H9 (cell line): ENCODE measurements at regions not wholly inside any gene's neighbourhood (a gene's known extent, or its start where the extent isn't known, plus 50 kb on each side); places are given as distances from the start of the nearest gene placed in this dataset.
A peak's percentile ranks its signal among the peaks of the same experiment; 100 is the strongest.

Source experiments
- DNase-seq: peaks from one replicate; pipeline ENCODE4 v3.0.0-alpha.2; 2017
- H2AFZ ChIP-seq: one replicate; pipeline ENCODE4 v1.6.1; 2013; ENCODE audit warnings: mild to moderate bottlenecking, low read length, control low read depth, moderate library complexity
- H2AK5ac ChIP-seq: 2 replicates; pipeline ENCODE4 v1.6.1; 2013; ENCODE audit warnings: low read length, control low read depth, mixed read lengths; ENCODE audit not compliant: insufficient read length
- H2BK120ac ChIP-seq: one replicate; pipeline ENCODE4 v1.6.1; 2013; ENCODE audit warnings: low read depth, mild to moderate bottlenecking, low read length, control low read depth, inconsistent platforms; ENCODE audit not compliant: poor library complexity, severe bottlenecking
- H2BK12ac ChIP-seq: 2 replicates; pipeline ENCODE4 v1.6.1; 2013; ENCODE audit warnings: low read length, control low read depth, mixed read lengths, low read depth; ENCODE audit not compliant: insufficient read length
- H2BK15ac ChIP-seq: 2 replicates; pipeline ENCODE4 v1.6.1; 2013; ENCODE audit warnings: low read depth, low read length, control low read depth
- H2BK20ac ChIP-seq: one replicate; pipeline ENCODE4 v1.6.1; 2013; ENCODE audit warnings: low read depth, mild to moderate bottlenecking, low read length, control low read depth, inconsistent platforms; ENCODE audit not compliant: poor library complexity, severe bottlenecking
- H2BK5ac ChIP-seq: 2 replicates; pipeline ENCODE4 v1.6.1; 2013; ENCODE audit warnings: low read length, control low read depth, mixed read lengths; ENCODE audit not compliant: insufficient read length
- H3K14ac ChIP-seq: 2 replicates; pipeline ENCODE4 v1.6.1; 2013; ENCODE audit warnings: low read length, control low read depth; ENCODE audit not compliant: insufficient read depth
- H3K18ac ChIP-seq: 2 replicates; pipeline ENCODE4 v1.6.1; 2013; ENCODE audit warnings: low read depth, mild to moderate bottlenecking, mixed read lengths, low read length, control low read depth; ENCODE audit not compliant: insufficient read length
- H3K23ac ChIP-seq: 2 replicates; pipeline ENCODE4 v1.6.1; 2013; ENCODE audit warnings: low read length, control low read depth, mixed read lengths, low read depth; ENCODE audit not compliant: insufficient read length
- H3K23me2 ChIP-seq: 2 replicates; pipeline ENCODE4 v1.6.1; 2013; ENCODE audit warnings: low read depth, mild to moderate bottlenecking, mixed read lengths, low read length, control low read depth; ENCODE audit not compliant: insufficient read length, poor library complexity, severe bottlenecking
- H3K27ac ChIP-seq: 2 replicates; pipeline ENCODE4 v1.5.1; 2013; ENCODE audit warnings: low read length, control low read depth, mixed read lengths, low read depth; ENCODE audit not compliant: insufficient read length
- H3K27me3 ChIP-seq: 2 replicates; pipeline ENCODE4 v1.6.1; 2013; ENCODE audit warnings: low read length, control low read depth, inconsistent platforms; ENCODE audit not compliant: insufficient read depth
- H3K4ac ChIP-seq: 2 replicates; pipeline ENCODE4 v1.6.1; 2013; ENCODE audit warnings: low read depth, mild to moderate bottlenecking, control low read depth, inconsistent platforms, low read length, moderate library complexity
- H3K4me1 ChIP-seq: 2 replicates; pipeline ENCODE4 v1.6.1; 2013; ENCODE audit warnings: low read length, control low read depth, inconsistent platforms; ENCODE audit not compliant: insufficient read depth
- H3K4me2 ChIP-seq: 2 replicates; pipeline ENCODE4 v1.6.1; 2013; ENCODE audit warnings: low read length, control low read depth, mixed read lengths; ENCODE audit not compliant: insufficient read length, insufficient read depth
- H3K56ac ChIP-seq: 2 replicates; pipeline ENCODE4 v1.6.1; 2013; ENCODE audit warnings: low read depth, mild to moderate bottlenecking, mixed read lengths, low read length, control low read depth; ENCODE audit not compliant: insufficient read length
- H3K79me1 ChIP-seq: 2 replicates; pipeline ENCODE4 v1.6.1; 2013; ENCODE audit warnings: low read depth, mild to moderate bottlenecking, moderate library complexity, low read length, control low read depth, inconsistent platforms; ENCODE audit not compliant: insufficient read depth, poor library complexity, severe bottlenecking
- H3K79me2 ChIP-seq: 2 replicates; pipeline ENCODE4 v1.6.1; 2013; ENCODE audit warnings: low read length, control low read depth, inconsistent platforms; ENCODE audit not compliant: insufficient read depth
- H3K9ac ChIP-seq: 2 replicates; pipeline ENCODE4 v1.6.1; 2013; ENCODE audit warnings: low read length, control low read depth, mixed read lengths; ENCODE audit not compliant: insufficient read length; ENCODE audit errors: extremely low read depth
- H3K9me3 ChIP-seq: one replicate; pipeline ENCODE4 v1.6.1; 2013; ENCODE audit warnings: low read depth, low read length, inconsistent platforms; ENCODE audit not compliant: control insufficient read depth
- H3T11ph ChIP-seq: one replicate; pipeline ENCODE4 v1.6.1; 2013; ENCODE audit warnings: mild to moderate bottlenecking, low read length, control low read depth, inconsistent platforms
- H4K20me1 ChIP-seq: one replicate; pipeline ENCODE4 v1.6.1; 2013; ENCODE audit not compliant: control insufficient read depth, insufficient read length, insufficient read depth
- H4K5ac ChIP-seq: 2 replicates; pipeline ENCODE4 v1.6.1; 2013; ENCODE audit warnings: low read depth, mild to moderate bottlenecking, mixed read lengths, low read length, control low read depth; ENCODE audit not compliant: insufficient read length
- H4K8ac ChIP-seq: replicated peaks from 2 replicates; pipeline ENCODE4 v1.6.1; 2013; ENCODE audit warnings: low read length, control low read depth, mixed read lengths, low read depth; ENCODE audit not compliant: insufficient read length
- H4K91ac ChIP-seq: 2 replicates; pipeline ENCODE4 v1.6.1; 2013; ENCODE audit warnings: low read depth, mild to moderate bottlenecking, moderate library complexity, mixed read lengths, low read length, control low read depth; ENCODE audit not compliant: insufficient read length
- H3K27ac Mint-ChIP-seq, 3 experiments: 2 replicates in 2 of 3; 3 replicates in 1 of 3; pipeline ENCODE4 v1.8.0; 2020 to 2021; ENCODE audit warnings: mixed read lengths in 3 of 3, mild to moderate bottlenecking in 1 of 3, moderate library complexity in 1 of 3
- H3K27me3 Mint-ChIP-seq: 2 replicates; pipeline ENCODE4 v1.8.0; 2021; ENCODE audit warnings: low read depth, mild to moderate bottlenecking, moderate library complexity, mixed read lengths
- H3K36me3 Mint-ChIP-seq, 3 experiments: 2 replicates in 2 of 3; 3 replicates in 1 of 3; pipeline ENCODE4 v1.8.0; 2020 to 2021; ENCODE audit warnings: low read depth in 3 of 3, mixed read lengths in 3 of 3; ENCODE audit not compliant: insufficient read depth in 1 of 3
- H3K4me1 Mint-ChIP-seq, 2 experiments: 2 replicates each; pipeline ENCODE4 v1.8.0; 2020; ENCODE audit warnings: mixed read lengths in 2 of 2
- H3K4me3 Mint-ChIP-seq, 2 experiments: 2 replicates in 1 of 2; 3 replicates in 1 of 2; pipeline ENCODE4 v1.8.0; 2020 to 2021; ENCODE audit warnings: mild to moderate bottlenecking in 2 of 2, mixed read lengths in 2 of 2, moderate library complexity in 1 of 2
- H3K9me3 Mint-ChIP-seq, 2 experiments: 2 replicates in 1 of 2; 3 replicates in 1 of 2; pipeline ENCODE4 v1.8.0; 2020; ENCODE audit warnings: mild to moderate bottlenecking in 2 of 2, mixed read lengths in 2 of 2, moderate library complexity in 1 of 2
- WGBS: extraction: QIAGEN DNeasy Blood & Tissue Kit; methylation state at CpG from one replicate; pipeline ENCODE4 v1.1.7; 2013; ENCODE audit warnings: missing lambda C conversion rate, low lambda C conversion rate, mixed read lengths; ENCODE audit not compliant: insufficient read length; ENCODE audit errors: extremely low coverage; 5-methylcytosine and 5-hydroxymethylcytosine counted together
- TF ChIP-seq, protein P1 (sequence below): fragments of 200-600 bp; sonication (generic); conservative IDR thresholded peaks from 3 replicates; pipeline ENCODE4 v1.8.0; 2021; ENCODE audit warnings: antibody characterized with exemption, mild to moderate bottlenecking

DNA sequence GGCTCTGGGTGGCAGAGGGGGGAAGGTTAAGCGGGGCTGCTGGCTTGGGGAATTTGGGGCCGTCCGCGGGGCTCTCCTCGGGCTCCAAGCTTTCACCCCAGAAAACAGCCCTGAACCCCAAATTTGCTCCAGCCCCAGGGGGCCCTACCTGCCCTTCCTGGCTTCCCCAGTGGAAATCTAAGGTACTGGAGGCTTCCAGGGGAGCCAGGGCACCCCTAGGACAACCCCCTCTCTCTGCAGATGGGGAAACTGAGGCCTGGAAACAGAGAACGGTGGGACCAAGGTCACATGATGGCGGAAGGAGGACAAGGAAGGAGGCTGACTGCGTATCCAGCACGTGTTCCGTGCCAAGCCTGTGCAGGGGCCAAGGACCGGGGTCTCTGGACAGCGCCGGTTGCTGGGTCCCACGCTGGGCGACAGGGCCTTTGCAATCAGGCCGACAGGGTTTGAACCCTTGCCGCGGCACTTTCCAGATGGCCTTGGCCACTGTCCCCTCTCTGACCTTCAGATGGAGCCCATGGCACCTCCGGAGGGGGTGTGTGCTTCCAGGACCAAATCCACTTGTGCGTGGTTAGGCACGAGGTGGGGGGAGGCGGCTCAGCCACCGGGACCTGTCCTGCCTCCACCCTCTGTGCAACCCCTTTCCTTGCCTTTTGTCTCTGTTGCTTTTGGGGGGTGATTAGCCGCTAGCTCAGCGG, 183.1 kb downstream of the C9orf50 start:
- H3K9me3 ChIP-seq, result no peaks in the 10 kb centered on the region
- H3T11ph ChIP-seq, result no peak overlapping the region
- H3K79me1 ChIP-seq, result no peaks in the 10 kb centered on the region
- peaks cover 41% of the 10 kb centered on the region for H3K27me3 ChIP-seq
- no peak overlapping the region for H3K4ac ChIP-seq
- H3K4me2 ChIP-seq, result peak overlapping the region; percentile 87
- no peak overlapping the region for H2BK5ac ChIP-seq
- H4K91ac ChIP-seq, result no peak overlapping the region
- peaks cover 11% of the 10 kb centered on the region for H3K23me2 ChIP-seq
- H2AK5ac ChIP-seq, result no peak overlapping the region
- H3K23ac ChIP-seq, result no peak overlapping the region
- peaks cover 6 to 12% of the 10 kb centered on the region in 2 experiments; a peak in 3 of 5 replicates for H3K9me3 Mint-ChIP-seq
- TF ChIP-seq, protein P1, sequence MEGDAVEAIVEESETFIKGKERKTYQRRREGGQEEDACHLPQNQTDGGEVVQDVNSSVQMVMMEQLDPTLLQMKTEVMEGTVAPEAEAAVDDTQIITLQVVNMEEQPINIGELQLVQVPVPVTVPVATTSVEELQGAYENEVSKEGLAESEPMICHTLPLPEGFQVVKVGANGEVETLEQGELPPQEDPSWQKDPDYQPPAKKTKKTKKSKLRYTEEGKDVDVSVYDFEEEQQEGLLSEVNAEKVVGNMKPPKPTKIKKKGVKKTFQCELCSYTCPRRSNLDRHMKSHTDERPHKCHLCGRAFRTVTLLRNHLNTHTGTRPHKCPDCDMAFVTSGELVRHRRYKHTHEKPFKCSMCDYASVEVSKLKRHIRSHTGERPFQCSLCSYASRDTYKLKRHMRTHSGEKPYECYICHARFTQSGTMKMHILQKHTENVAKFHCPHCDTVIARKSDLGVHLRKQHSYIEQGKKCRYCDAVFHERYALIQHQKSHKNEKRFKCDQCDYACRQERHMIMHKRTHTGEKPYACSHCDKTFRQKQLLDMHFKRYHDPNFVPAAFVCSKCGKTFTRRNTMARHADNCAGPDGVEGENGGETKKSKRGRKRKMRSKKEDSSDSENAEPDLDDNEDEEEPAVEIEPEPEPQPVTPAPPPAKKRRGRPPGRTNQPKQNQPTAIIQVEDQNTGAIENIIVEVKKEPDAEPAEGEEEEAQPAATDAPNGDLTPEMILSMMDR, result no peak
- H3K27ac ChIP-seq, result no peak overlapping the region
- H3K14ac ChIP-seq, result peak overlapping the region; percentile 62; the same call in 1 of the 2 replicates
- no peak overlapping the region for H3K18ac ChIP-seq
- no peak overlapping the region for H4K8ac ChIP-seq
- H3K79me2 ChIP-seq, result no peaks in the 10 kb centered on the region
- H4K5ac ChIP-seq, result no peak overlapping the region
- H3K4me1 ChIP-seq, result no peaks in the 10 kb centered on the region; the same call in 1 of the 2 replicates
- no CpG with 5 or more reads among the region's 25 CpGs for WGBS
- no peaks in the 10 kb centered on the region; a peak in 1 of 7 replicates for H3K36me3 Mint-ChIP-seq
- H3K4me1 Mint-ChIP-seq, result peaks cover 34 to 49% of the 10 kb centered on the region in 2 experiments
- H2BK15ac ChIP-seq, result no peak overlapping the region
- DNase-seq, result no peak
- H4K20me1 ChIP-seq, result no peaks in the 10 kb centered on the region
- H2BK120ac ChIP-seq, result no peak overlapping the region
- H3K27ac Mint-ChIP-seq, result no peak overlapping the region
- H2AFZ ChIP-seq, result no peak overlapping the region
- H2BK20ac ChIP-seq, result no peak overlapping the region
- H3K9ac ChIP-seq, result no peak overlapping the region
- H3K27me3 Mint-ChIP-seq, result peaks cover 98% of the 10 kb centered on the region
- no peak overlapping the region for H2BK12ac ChIP-seq
- no peak overlapping the region for H3K56ac ChIP-seq
- H3K4me3 Mint-ChIP-seq, result peak overlapping the region; percentile 34 to 78
